ENCODE measurements at regions not wholly inside any gene's neighbourhood (a gene's known extent, or its start where the extent isn't known, plus 50 kb on each side); places are given as distances from the start of the nearest gene placed in this dataset.

DNA sequence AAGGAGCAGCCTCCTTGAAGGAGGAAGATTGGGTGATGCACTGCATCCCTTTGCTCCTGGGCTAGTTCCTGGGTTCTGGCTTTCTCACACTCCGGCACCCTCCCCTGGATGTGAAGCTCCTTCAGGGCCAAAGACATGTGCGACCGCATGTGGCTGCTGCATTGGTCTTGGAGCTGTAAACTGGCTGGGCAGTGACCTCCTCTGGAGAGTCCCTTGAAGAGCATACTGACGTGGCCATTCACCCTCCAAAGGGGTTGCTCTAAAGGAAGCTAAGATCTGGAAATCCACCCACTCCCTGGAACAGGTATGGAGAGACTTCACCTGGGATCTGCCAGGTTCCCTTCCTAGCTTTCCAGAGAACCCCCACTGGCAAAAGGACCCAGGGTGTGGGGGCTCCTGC lies 62.1 kb downstream of the TMEM17 start:
- no peak for TF ChIP-seq ZNF23 (tag by site-specific recombination; IDR thresholded peaks at IDR 0.05; ENCODE audit: borderline replicate concordance)
- TF ChIP-seq TCF7L2 (IDR thresholded peaks at IDR 0.05; ENCODE audit: borderline replicate concordance, low read depth, low read length), result no peak
- TF ChIP-seq, protein P1, sequence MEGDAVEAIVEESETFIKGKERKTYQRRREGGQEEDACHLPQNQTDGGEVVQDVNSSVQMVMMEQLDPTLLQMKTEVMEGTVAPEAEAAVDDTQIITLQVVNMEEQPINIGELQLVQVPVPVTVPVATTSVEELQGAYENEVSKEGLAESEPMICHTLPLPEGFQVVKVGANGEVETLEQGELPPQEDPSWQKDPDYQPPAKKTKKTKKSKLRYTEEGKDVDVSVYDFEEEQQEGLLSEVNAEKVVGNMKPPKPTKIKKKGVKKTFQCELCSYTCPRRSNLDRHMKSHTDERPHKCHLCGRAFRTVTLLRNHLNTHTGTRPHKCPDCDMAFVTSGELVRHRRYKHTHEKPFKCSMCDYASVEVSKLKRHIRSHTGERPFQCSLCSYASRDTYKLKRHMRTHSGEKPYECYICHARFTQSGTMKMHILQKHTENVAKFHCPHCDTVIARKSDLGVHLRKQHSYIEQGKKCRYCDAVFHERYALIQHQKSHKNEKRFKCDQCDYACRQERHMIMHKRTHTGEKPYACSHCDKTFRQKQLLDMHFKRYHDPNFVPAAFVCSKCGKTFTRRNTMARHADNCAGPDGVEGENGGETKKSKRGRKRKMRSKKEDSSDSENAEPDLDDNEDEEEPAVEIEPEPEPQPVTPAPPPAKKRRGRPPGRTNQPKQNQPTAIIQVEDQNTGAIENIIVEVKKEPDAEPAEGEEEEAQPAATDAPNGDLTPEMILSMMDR (tag by site-specific recombination; IDR thresholded peaks at IDR 0.05), result no peak
- TF ChIP-seq KLF8 (tag by site-specific recombination; IDR thresholded peaks at IDR 0.05), result no peak
- TF ChIP-seq, protein P2, sequence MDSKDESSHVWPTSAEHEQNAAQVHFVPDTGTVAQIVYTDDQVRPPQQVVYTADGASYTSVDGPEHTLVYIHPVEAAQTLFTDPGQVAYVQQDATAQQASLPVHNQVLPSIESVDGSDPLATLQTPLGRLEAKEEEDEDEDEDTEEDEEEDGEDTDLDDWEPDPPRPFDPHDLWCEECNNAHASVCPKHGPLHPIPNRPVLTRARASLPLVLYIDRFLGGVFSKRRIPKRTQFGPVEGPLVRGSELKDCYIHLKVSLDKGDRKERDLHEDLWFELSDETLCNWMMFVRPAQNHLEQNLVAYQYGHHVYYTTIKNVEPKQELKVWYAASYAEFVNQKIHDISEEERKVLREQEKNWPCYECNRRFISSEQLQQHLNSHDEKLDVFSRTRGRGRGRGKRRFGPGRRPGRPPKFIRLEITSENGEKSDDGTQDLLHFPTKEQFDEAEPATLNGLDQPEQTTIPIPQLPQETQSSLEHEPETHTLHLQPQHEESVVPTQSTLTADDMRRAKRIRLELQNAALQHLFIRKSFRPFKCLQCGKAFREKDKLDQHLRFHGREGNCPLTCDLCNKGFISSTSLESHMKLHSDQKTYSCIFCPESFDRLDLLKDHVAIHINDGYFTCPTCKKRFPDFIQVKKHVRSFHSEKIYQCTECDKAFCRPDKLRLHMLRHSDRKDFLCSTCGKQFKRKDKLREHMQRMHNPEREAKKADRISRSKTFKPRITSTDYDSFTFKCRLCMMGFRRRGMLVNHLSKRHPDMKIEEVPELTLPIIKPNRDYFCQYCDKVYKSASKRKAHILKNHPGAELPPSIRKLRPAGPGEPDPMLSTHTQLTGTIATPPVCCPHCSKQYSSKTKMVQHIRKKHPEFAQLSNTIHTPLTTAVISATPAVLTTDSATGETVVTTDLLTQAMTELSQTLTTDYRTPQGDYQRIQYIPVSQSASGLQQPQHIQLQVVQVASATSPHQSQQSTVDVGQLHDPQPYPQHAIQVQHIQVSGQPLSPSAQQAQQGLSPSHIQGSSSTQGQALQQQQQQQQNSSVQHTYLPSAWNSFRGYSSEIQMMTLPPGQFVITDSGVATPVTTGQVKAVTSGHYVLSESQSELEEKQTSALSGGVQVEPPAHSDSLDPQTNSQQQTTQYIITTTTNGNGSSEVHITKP (tag by site-specific recombination; IDR thresholded peaks at IDR 0.05), result no peak
- no peak for TF ChIP-seq ZFP69B (tag by site-specific recombination; IDR thresholded peaks at IDR 0.05)
- no peak for TF ChIP-seq ZNF747 (tag by site-specific recombination; IDR thresholded peaks at IDR 0.05)
- no peak for TF ChIP-seq ZNF670 (tag by site-specific recombination; IDR thresholded peaks at IDR 0.05; ENCODE audit: low read depth)
- TF ChIP-seq, protein P3, sequence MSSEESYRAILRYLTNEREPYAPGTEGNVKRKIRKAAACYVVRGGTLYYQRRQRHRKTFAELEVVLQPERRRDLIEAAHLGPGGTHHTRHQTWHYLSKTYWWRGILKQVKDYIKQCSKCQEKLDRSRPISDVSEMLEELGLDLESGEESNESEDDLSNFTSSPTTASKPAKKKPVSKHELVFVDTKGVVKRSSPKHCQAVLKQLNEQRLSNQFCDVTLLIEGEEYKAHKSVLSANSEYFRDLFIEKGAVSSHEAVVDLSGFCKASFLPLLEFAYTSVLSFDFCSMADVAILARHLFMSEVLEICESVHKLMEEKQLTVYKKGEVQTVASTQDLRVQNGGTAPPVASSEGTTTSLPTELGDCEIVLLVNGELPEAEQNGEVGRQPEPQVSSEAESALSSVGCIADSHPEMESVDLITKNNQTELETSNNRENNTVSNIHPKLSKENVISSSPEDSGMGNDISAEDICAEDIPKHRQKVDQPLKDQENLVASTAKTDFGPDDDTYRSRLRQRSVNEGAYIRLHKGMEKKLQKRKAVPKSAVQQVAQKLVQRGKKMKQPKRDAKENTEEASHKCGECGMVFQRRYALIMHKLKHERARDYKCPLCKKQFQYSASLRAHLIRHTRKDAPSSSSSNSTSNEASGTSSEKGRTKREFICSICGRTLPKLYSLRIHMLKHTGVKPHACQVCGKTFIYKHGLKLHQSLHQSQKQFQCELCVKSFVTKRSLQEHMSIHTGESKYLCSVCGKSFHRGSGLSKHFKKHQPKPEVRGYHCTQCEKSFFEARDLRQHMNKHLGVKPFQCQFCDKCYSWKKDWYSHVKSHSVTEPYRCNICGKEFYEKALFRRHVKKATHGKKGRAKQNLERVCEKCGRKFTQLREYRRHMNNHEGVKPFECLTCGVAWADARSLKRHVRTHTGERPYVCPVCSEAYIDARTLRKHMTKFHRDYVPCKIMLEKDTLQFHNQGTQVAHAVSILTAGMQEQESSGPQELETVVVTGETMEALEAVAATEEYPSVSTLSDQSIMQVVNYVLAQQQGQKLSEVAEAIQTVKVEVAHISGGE (tag by site-specific recombination; conservative IDR thresholded peaks at IDR 0.05; ENCODE audit: low read depth), result no peak

Measured in HEK293 (cell line).